Fibroblast of pulmonary artery (primary cell): ENCODE measurements at regions not wholly inside any gene's neighbourhood (a gene's known extent, or its start where the extent isn't known, plus 50 kb on each side); places are given as distances from the start of the nearest gene placed in this dataset.
A peak's percentile ranks its signal among the peaks of the same experiment; 100 is the strongest.

Source experiments
- DNase-seq: peaks from one replicate; pipeline ENCODE4 v3.0.0-alpha.2; 2010; ENCODE audit warnings: low read depth
- H3K4me3 ChIP-seq: replicated peaks from 2 replicates; pipeline ENCODE4 v1.5.1; 2011; ENCODE audit warnings: low read depth, mild to moderate bottlenecking, control low read depth, low read length, moderate library complexity
- CTCF ChIP-seq: IDR thresholded peaks from 2 replicates; pipeline ENCODE4 v1.5.1; 2011; ENCODE audit warnings: mild to moderate bottlenecking, control low read depth, low read length, inconsistent platforms; ENCODE audit errors: missing control alignments

DNA sequence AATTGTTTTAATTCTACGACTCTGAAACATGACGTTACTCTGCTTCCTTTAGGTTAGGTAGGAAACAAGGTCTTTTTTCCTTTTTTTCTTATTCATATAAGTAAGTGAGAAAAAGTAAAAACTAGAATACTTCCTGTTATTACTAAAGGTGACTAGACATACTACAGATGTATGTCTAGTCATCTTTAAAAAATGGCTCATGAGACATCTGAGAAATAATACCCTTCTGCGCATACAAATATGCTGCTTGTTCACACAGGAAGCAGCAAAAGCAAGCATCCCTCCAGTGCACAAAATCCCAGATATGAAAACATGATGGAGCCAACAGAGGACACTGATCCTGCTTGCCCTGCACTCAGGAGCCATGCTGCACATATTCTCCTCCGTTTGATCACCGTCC, 699.1 kb downstream of the EPM2A start:
- no peak for TF ChIP-seq CTCF
- no peak for DNase-seq
- H3K4me3 ChIP-seq, result no peak overlapping the region

- no peak overlapping the region for H3K4me3 ChIP-seq
- DNase-seq, result peak; percentile 37
- no peak for TF ChIP-seq CTCF
These were observed 698.3 kb downstream of the EPM2A start for GRCh38 chr6:145036848-145037567.

DNA sequence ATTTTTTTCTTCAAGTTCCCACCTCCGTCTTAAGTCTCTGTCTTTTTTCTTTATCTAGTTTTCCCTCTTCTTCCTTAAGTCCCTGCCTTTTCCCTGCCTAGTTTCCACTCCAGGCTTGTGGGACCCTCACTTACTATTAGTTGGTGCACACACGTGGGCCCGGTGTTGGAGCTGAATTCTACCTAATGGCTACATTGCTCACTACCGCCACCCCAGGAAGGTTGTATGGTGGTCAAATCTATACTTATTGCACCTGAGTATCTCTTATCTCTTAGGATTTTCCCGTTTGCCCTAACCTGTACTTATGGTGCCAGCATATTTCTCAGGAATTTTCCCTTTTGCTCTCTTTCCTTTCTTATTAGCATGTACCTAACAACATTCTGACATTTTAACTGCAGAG, 692.8 kb downstream of the EPM2A start:
- no peak for TF ChIP-seq CTCF
- DNase-seq, result no peak
- H3K4me3 ChIP-seq, result no peak overlapping the region

- no peak for TF ChIP-seq CTCF
- H3K4me3 ChIP-seq, result no peak overlapping the region
- DNase-seq, result no peak
These were observed 691.3 kb downstream of the EPM2A start for GRCh38 chr6:145043926-145044500.

DNA sequence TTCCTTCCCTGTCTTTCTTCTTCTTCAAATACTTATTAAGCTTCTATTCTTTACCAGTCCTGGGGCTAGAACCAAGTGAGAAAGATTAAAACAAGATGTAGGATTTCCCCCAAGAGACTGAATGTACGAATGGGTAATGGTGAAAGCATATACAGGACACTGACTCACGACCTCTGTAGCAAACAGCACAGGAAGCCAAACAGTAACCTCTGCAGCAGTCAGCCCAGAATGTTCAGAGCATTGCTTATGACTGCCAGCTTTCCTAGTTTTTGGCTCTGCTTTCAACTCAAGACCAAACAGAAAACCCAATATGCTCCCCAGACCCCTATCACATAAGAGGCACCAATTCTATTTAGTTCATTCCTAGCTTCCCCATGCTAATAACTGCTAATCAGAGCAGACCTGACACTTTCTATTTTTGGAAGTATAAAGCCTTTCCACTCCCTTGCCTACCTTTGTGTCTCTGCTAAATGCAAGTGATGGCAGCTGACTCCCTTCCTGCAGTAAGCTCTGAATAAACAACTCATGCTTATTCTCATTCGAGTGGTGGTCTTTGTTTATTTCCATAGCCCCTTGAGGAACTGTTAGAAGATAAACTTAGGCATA, 690.6 kb downstream of the EPM2A start:
- no peak overlapping the region for H3K4me3 ChIP-seq
- TF ChIP-seq CTCF, result no peak
- peak; percentile 74 for DNase-seq

- no peak overlapping the region for H3K4me3 ChIP-seq
These were observed 689.7 kb downstream of the EPM2A start for GRCh38 chr6:145045582-145045981.

More at GRCh38 chr6:145045582-145045981, 689.7 kb downstream of the EPM2A start:
- DNase-seq, result no peak
- no peak for TF ChIP-seq CTCF
